Left renal cortex interstitium (tissue), 4 donors: ENCODE measurements at regions not wholly inside any gene's neighbourhood (a gene's known extent, or its start where the extent isn't known, plus 50 kb on each side); places are given as distances from the start of the nearest gene placed in this dataset.
"Not testable (repeated sequence)": the region's sequence is repeated elsewhere in the genome, so short reads cannot be mapped to it uniquely, and the experiment has no call there.

Experiments
- DNase-seq, 4 donors: peaks; one replicate each; pipeline ENCODE4 v3.0.0-alpha.2; 2013; ENCODE audit warnings: low read depth in 4 of 4, low spot score in 2 of 4, missing footprints in 1 of 4

GRCh38 chr5:100249884-100250269 is 285.3 kb upstream of the FAM174A start:
- DNase-seq = no peak

GRCh38 chr5:100249211-100249883 is 285.8 kb upstream of the FAM174A start:
- no peak for DNase-seq

- no peak for DNase-seq
These were observed 302.4 kb upstream of the FAM174A start for GRCh38 chr5:100232736-100233135.

- DNase-seq = no peak
These were observed 346.4 kb upstream of the FAM174A start for GRCh38 chr5:100188778-100189177.

- DNase-seq = no peak
These were observed 346.8 kb upstream of the FAM174A start for GRCh38 chr5:100188339-100188738.

GRCh38 chr5:100186181-100186580 is 349.0 kb upstream of the FAM174A start:
- no peak for DNase-seq

- no peak for DNase-seq
These were observed 352.8 kb upstream of the FAM174A start for GRCh38 chr5:100182402-100182801.

GRCh38 chr5:100175346-100175745 is 359.8 kb upstream of the FAM174A start:
- DNase-seq = no peak

- no peak for DNase-seq
These were observed 369.9 kb upstream of the FAM174A start for GRCh38 chr5:100165309-100165708.

- no peak for DNase-seq
These were observed 373.3 kb upstream of the FAM174A start for GRCh38 chr5:100161868-100162267.

GRCh38 chr5:100157066-100157465 is 378.1 kb upstream of the FAM174A start:
- no peak for DNase-seq

GRCh38 chr5:100148239-100148638 is 386.9 kb upstream of the FAM174A start:
- no peak for DNase-seq

GRCh38 chr5:100142607-100143006 is 392.6 kb upstream of the FAM174A start:
- DNase-seq = no peak

- DNase-seq = no peak
These were observed 404.0 kb upstream of the FAM174A start for GRCh38 chr5:100131161-100131560.

GRCh38 chr5:100130307-100130706 is 404.9 kb upstream of the FAM174A start:
- DNase-seq = no peak

GRCh38 chr5:100119903-100120302 is 415.3 kb upstream of the FAM174A start:
- no peak for DNase-seq

- DNase-seq = no peak
These were observed 424.7 kb upstream of the FAM174A start for GRCh38 chr5:100110497-100110896.

- DNase-seq = no peak
These were observed 426.3 kb upstream of the FAM174A start for GRCh38 chr5:100108883-100109282.

GRCh38 chr5:100103592-100104119 is 431.5 kb upstream of the FAM174A start:
- DNase-seq = not testable (repeated sequence)

- DNase-seq = not testable (repeated sequence)
These were observed 433.7 kb upstream of the FAM174A start for GRCh38 chr5:100101466-100101865.

GRCh38 chr5:100096328-100096727 is 438.8 kb upstream of the FAM174A start:
- not testable (repeated sequence) for DNase-seq

GRCh38 chr5:100080703-100081102 is 454.5 kb upstream of the FAM174A start:
- not testable (repeated sequence) for DNase-seq

- not testable (repeated sequence) for DNase-seq
These were observed 456.0 kb upstream of the FAM174A start for GRCh38 chr5:100079163-100079562.
